Aorta (tissue), 5 donors: ENCODE measurements at regions not wholly inside any gene's neighbourhood (a gene's known extent, or its start where the extent isn't known, plus 50 kb on each side); places are given as distances from the start of the nearest gene placed in this dataset.

ENCODE experiments used
- ATAC-seq: fragments of 200-7000 bp; cut with Tn5 transposase; one replicate; pipeline ENCODE4 v1.9.1; 2022; ENCODE audit warnings: moderate library complexity; ENCODE audit not compliant: low FRiP score
- DNase-seq, 2 donors: peaks; one replicate each; pipeline ENCODE4 v3.0.0-alpha.2; 2020
- H3K27ac ChIP-seq, 2 donors: one replicate each; pipeline ENCODE4 v1.5.1; 2013; ENCODE audit warnings: low read length in 2 of 2, mild to moderate bottlenecking in 2 of 2, moderate library complexity in 2 of 2, control low read depth in 1 of 2, inconsistent platforms in 1 of 2, low read depth in 1 of 2
- H3K27me3 ChIP-seq, 2 donors: one replicate each; pipeline ENCODE4 v1.6.1; 2013; ENCODE audit warnings: control low read depth in 1 of 2, low read length in 1 of 2, mild to moderate bottlenecking in 1 of 2, moderate library complexity in 1 of 2; ENCODE audit not compliant: insufficient read depth in 2 of 2, control insufficient read depth in 1 of 2
- H3K36me3 ChIP-seq, 2 donors: one replicate each; pipeline ENCODE4 v1.6.1; 2013; ENCODE audit warnings: control low read depth in 1 of 2, low read length in 1 of 2, mild to moderate bottlenecking in 1 of 2; ENCODE audit not compliant: insufficient read depth in 2 of 2, control insufficient read depth in 1 of 2
- H3K4me1 ChIP-seq, 2 donors: one replicate each; pipeline ENCODE4 v1.6.1; 2013; ENCODE audit warnings: low read length in 2 of 2, control low read depth in 1 of 2, mild to moderate bottlenecking in 1 of 2, moderate library complexity in 1 of 2; ENCODE audit not compliant: insufficient read depth in 2 of 2, control insufficient read depth in 1 of 2
- H3K4me3 ChIP-seq, 2 donors: one replicate each; pipeline ENCODE4 v1.5.1; 2013; ENCODE audit warnings: low read length in 2 of 2, control low read depth in 1 of 2, mild to moderate bottlenecking in 1 of 2
- H3K9me3 ChIP-seq: one replicate; pipeline ENCODE4 v1.6.1; 2013; ENCODE audit warnings: mild to moderate bottlenecking, low read length; ENCODE audit not compliant: control insufficient read depth
- WGBS, 2 donors: extraction: QIAGEN DNeasy Blood & Tissue Kit; methylation state at CpG; one replicate each; pipeline ENCODE4 v1.1.7; 2013; 5-methylcytosine and 5-hydroxymethylcytosine counted together
- intact Hi-C, 2 donors: fragments of 100-400 bp; cut with DNase I; formaldehyde crosslinking; loops; one replicate each; pipeline versions ENCODE4 v1.14.2 to v1.15.0; 2022
- donor health status: healthy with polysubstance abuse.
- donor health status: Bipolar disorder and iron deficiency.
- donor health status: DM: no; HTN: no; CAD: no.
- donor health status: DM: no; HTN: no; CAD: no.
- donor health status: DM: yes; HTN: yes; CAD: no.

- Histone ChIP-seq H3K36me3 (no peaks in the 10 kb centered on the region), H3K4me3 (no peak overlapping the region), H3K9me3 (peaks cover 1% of the 10 kb centered on the region), H3K27ac (no peak overlapping the region), H3K4me1 (no peaks in the 10 kb centered on the region), H3K27me3 (no peaks in the 10 kb centered on the region)
- ATAC-seq (no peak), DNase-seq (no peak)
- intact Hi-C loops, result no loop called here
These were observed 724.6 kb downstream of the SLITRK5 start for GRCh38 chr13:88395804-88396203.

GRCh38 chr13:88411696-88412095, 740.5 kb downstream of the SLITRK5 start:
- Histone ChIP-seq H3K9me3 (no peaks in the 10 kb centered on the region), H3K36me3 (no peaks in the 10 kb centered on the region), H3K4me3 (no peak overlapping the region), H3K27ac (no peak overlapping the region), H3K27me3 (no peaks in the 10 kb centered on the region), H3K4me1 (no peaks in the 10 kb centered on the region)
- intact Hi-C loops, result no loop called here
- ATAC-seq (no peak), DNase-seq (no peak)
- 77 to 78% methylated on average over 2 of the region's 2 CpGs for WGBS, 2 donors

- 65 to 93% methylated on average over 1 of the region's 1 CpG for WGBS, 2 donors
- H3K9me3 ChIP-seq, result no peaks in the 10 kb centered on the region
- H3K36me3 ChIP-seq, result no peaks in the 10 kb centered on the region
- H3K27me3 ChIP-seq, result no peaks in the 10 kb centered on the region
- ATAC-seq (no peak), DNase-seq (no peak)
- no peak overlapping the region for H3K27ac ChIP-seq
- intact Hi-C loops, result no loop called here
- no peak overlapping the region for H3K4me3 ChIP-seq
- H3K4me1 ChIP-seq, result no peaks in the 10 kb centered on the region
These were observed 746.6 kb downstream of the SLITRK5 start for GRCh38 chr13:88417801-88418200.

- intact Hi-C loops, result no loop called here
- Histone ChIP-seq H3K4me1 (no peaks in the 10 kb centered on the region), H3K36me3 (no peaks in the 10 kb centered on the region), H3K4me3 (no peak overlapping the region), H3K9me3 (peaks cover 2% of the 10 kb centered on the region), H3K27me3 (no peaks in the 10 kb centered on the region), H3K27ac (no peak overlapping the region)
- DNase-seq (no peak), ATAC-seq (no peak)
These were observed 753.3 kb downstream of the SLITRK5 start for GRCh38 chr13:88424463-88424862.

- Histone ChIP-seq H3K27ac (no peak overlapping the region), H3K4me1 (no peaks in the 10 kb centered on the region), H3K4me3 (no peak overlapping the region), H3K9me3 (peaks cover 2% of the 10 kb centered on the region), H3K36me3 (no peaks in the 10 kb centered on the region), H3K27me3 (no peaks in the 10 kb centered on the region)
- intact Hi-C loops, result no loop called here
- DNase-seq (no peak), ATAC-seq (no peak)
These were observed 755.5 kb downstream of the SLITRK5 start for GRCh38 chr13:88426661-88427060.

GRCh38 chr13:88429862-88430261, 758.7 kb downstream of the SLITRK5 start:
- intact Hi-C loops, result no loop called here
- Histone ChIP-seq H3K27me3 (no peaks in the 10 kb centered on the region), H3K36me3 (no peaks in the 10 kb centered on the region), H3K4me1 (no peaks in the 10 kb centered on the region), H3K27ac (no peak overlapping the region), H3K9me3 (peaks cover 2% of the 10 kb centered on the region), H3K4me3 (no peak overlapping the region)
- WGBS, 2 donors, result 47 to 60% methylated on average over 2 of the region's 2 CpGs
- no peak for DNase-seq
- ATAC-seq, result no peak

- H3K27ac ChIP-seq, result no peak overlapping the region
- H3K4me1 ChIP-seq, result no peaks in the 10 kb centered on the region
- DNase-seq, result no peak
- no peaks in the 10 kb centered on the region for H3K9me3 ChIP-seq
- no peaks in the 10 kb centered on the region for H3K27me3 ChIP-seq
- ATAC-seq, result no peak
- intact Hi-C loops, result no loop called here
- H3K36me3 ChIP-seq, result no peaks in the 10 kb centered on the region
- no peak overlapping the region for H3K4me3 ChIP-seq
- WGBS, 2 donors, result 82 to 91% methylated on average over 6 of the region's 6 CpGs
These were observed 763.8 kb downstream of the SLITRK5 start for GRCh38 chr13:88434953-88435352.

- Histone ChIP-seq H3K4me1 (no peaks in the 10 kb centered on the region), H3K27ac (no peak overlapping the region), H3K4me3 (no peak overlapping the region), H3K36me3 (no peaks in the 10 kb centered on the region), H3K9me3 (no peaks in the 10 kb centered on the region), H3K27me3 (no peaks in the 10 kb centered on the region)
- WGBS, 2 donors, result 59 to 62% methylated on average over 1 of the region's 1 CpG
- DNase-seq (no peak), ATAC-seq (no peak)
- intact Hi-C loops, result no loop called here
These were observed 765.8 kb downstream of the SLITRK5 start for GRCh38 chr13:88436974-88437373.

GRCh38 chr13:88450515-88450914, 779.3 kb downstream of the SLITRK5 start:
- intact Hi-C loops, result no loop called here
- no peaks in the 10 kb centered on the region for H3K36me3 ChIP-seq
- no peak overlapping the region for H3K4me3 ChIP-seq
- peaks cover 1% of the 10 kb centered on the region for H3K9me3 ChIP-seq
- H3K27me3 ChIP-seq, result no peaks in the 10 kb centered on the region
- DNase-seq (no peak), ATAC-seq (no peak)
- WGBS, 2 donors, result 66 to 92% methylated on average over 2 of the region's 2 CpGs
- H3K27ac ChIP-seq, result no peak overlapping the region
- no peaks in the 10 kb centered on the region for H3K4me1 ChIP-seq

- H3K27me3 ChIP-seq, result no peaks in the 10 kb centered on the region
- no peaks in the 10 kb centered on the region for H3K9me3 ChIP-seq
- ATAC-seq (no peak), DNase-seq (no peak)
- WGBS, 2 donors, result 73 to 81% methylated on average over 3 of the region's 3 CpGs
- no peaks in the 10 kb centered on the region for H3K36me3 ChIP-seq
- H3K4me1 ChIP-seq, result no peaks in the 10 kb centered on the region
- no peak overlapping the region for H3K27ac ChIP-seq
- H3K4me3 ChIP-seq, result no peak overlapping the region
- intact Hi-C loops, result no loop called here
These were observed 785.0 kb downstream of the SLITRK5 start for GRCh38 chr13:88456151-88456550.
